Osteoblast (primary cell): ENCODE measurements at regions not wholly inside any gene's neighbourhood (a gene's known extent, or its start where the extent isn't known, plus 50 kb on each side); places are given as distances from the start of the nearest gene placed in this dataset.
"Not testable (repeated sequence)": the region's sequence is repeated elsewhere in the genome, so short reads cannot be mapped to it uniquely, and the experiment has no call there.

Experiments used
- DNase-seq: peaks from one replicate; pipeline ENCODE4 v3.0.0; 2011; ENCODE audit warnings: low spot score, mixed read lengths; ENCODE audit not compliant: insufficient read length; ENCODE audit errors: missing footprints
- H2AFZ ChIP-seq: 2 replicates; pipeline ENCODE4 v1.6.0; 2011; ENCODE audit warnings: mild to moderate bottlenecking, low read length
- H3K27ac ChIP-seq: 2 replicates; pipeline ENCODE4 v1.5.1; 2011; ENCODE audit warnings: mild to moderate bottlenecking, low read depth, low read length, moderate library complexity
- H3K27me3 ChIP-seq: 2 replicates; pipeline ENCODE4 v1.6.0; 2012; ENCODE audit warnings: mild to moderate bottlenecking, control low read depth, inconsistent platforms, low read length, moderate library complexity; ENCODE audit not compliant: insufficient read depth
- H3K36me3 ChIP-seq: 2 replicates; pipeline ENCODE4 v1.5.1; 2011; ENCODE audit warnings: mild to moderate bottlenecking, low read length, control low read depth, moderate library complexity; ENCODE audit not compliant: insufficient read depth
- H3K4me1 ChIP-seq: 2 replicates; pipeline ENCODE4 v1.5.1; 2011; ENCODE audit warnings: mild to moderate bottlenecking, low read length, control low read depth, moderate library complexity; ENCODE audit not compliant: insufficient read depth
- H3K4me2 ChIP-seq: 2 replicates; pipeline ENCODE4 v1.6.0; 2011; ENCODE audit warnings: mild to moderate bottlenecking, low read length; ENCODE audit not compliant: insufficient read depth
- H3K4me3 ChIP-seq: fragments of 200-600 bp; sonication (generic); 3 replicates; pipeline ENCODE4 v1.5.1; 2012; ENCODE audit warnings: mild to moderate bottlenecking, low read length, inconsistent platforms; ENCODE audit not compliant: insufficient read depth
- H3K79me2 ChIP-seq: 2 replicates; pipeline ENCODE4 v1.6.0; 2012; ENCODE audit warnings: mild to moderate bottlenecking, low read length, control low read depth, inconsistent platforms; ENCODE audit not compliant: insufficient read depth
- H3K9me3 ChIP-seq: 2 replicates; pipeline ENCODE4 v1.5.1; 2011; ENCODE audit warnings: low read depth, low read length, control low read depth
- H4K20me1 ChIP-seq: 2 replicates; pipeline ENCODE4 v1.6.0; 2012; ENCODE audit warnings: mild to moderate bottlenecking, low read length, control low read depth; ENCODE audit not compliant: insufficient read depth
- TF ChIP-seq, protein P1 (sequence below): IDR thresholded peaks from 2 replicates; pipeline ENCODE4 v1.5.1; 2011; ENCODE audit warnings: mild to moderate bottlenecking, low read depth, low read length, moderate library complexity; ENCODE audit errors: extremely low read depth

- Histone ChIP-seq H3K9me3 (no peaks in the 10 kb centered on the region), H4K20me1 (no peaks in the 10 kb centered on the region), H3K36me3 (no peaks in the 10 kb centered on the region), H3K4me1 (no peaks in the 10 kb centered on the region), H2AFZ (no peak overlapping the region), H3K79me2 (no peaks in the 10 kb centered on the region), H3K4me2 (no peak overlapping the region), H3K27me3 (no peaks in the 10 kb centered on the region), H3K27ac (no peak overlapping the region), H3K4me3 (no peak overlapping the region)
- TF ChIP-seq, protein P1, sequence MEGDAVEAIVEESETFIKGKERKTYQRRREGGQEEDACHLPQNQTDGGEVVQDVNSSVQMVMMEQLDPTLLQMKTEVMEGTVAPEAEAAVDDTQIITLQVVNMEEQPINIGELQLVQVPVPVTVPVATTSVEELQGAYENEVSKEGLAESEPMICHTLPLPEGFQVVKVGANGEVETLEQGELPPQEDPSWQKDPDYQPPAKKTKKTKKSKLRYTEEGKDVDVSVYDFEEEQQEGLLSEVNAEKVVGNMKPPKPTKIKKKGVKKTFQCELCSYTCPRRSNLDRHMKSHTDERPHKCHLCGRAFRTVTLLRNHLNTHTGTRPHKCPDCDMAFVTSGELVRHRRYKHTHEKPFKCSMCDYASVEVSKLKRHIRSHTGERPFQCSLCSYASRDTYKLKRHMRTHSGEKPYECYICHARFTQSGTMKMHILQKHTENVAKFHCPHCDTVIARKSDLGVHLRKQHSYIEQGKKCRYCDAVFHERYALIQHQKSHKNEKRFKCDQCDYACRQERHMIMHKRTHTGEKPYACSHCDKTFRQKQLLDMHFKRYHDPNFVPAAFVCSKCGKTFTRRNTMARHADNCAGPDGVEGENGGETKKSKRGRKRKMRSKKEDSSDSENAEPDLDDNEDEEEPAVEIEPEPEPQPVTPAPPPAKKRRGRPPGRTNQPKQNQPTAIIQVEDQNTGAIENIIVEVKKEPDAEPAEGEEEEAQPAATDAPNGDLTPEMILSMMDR: no peak
- DNase-seq: no peak
These were observed 306.3 kb downstream of the FZD1 start for GRCh38 chr7:91570560-91570959.

DNA sequence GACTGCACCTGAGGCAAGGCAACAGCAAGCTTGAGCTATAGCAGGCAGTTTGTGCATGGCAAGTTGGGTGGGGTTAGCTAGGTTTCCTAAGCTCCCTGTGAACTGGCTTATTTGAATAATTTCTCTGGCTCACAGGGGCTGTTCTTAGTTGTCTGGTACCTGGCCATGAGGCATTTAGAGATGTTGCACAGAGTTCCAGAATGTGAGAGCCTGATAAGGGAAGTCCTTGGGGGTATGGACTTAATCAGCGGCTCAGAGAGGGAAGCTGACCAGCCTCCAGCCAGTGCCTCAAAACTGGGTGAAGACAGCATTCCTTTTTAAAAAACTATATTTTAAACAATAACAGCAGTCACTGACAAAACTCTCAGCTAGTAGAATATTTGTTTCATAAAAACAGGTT is 307.4 kb downstream of the FZD1 start:
- H3K4me1 ChIP-seq: no peaks in the 10 kb centered on the region
- no peak overlapping the region for H3K27ac ChIP-seq

GRCh38 chr7:91573405-91573804 is 307.1 kb downstream of the MTERF1 start:
- H3K4me1 ChIP-seq: no peaks in the 10 kb centered on the region
- no peak overlapping the region for H3K27ac ChIP-seq
- H3K4me2 ChIP-seq: no peak overlapping the region
- no peaks in the 10 kb centered on the region for H3K36me3 ChIP-seq
- no peak overlapping the region for H3K4me3 ChIP-seq
- TF ChIP-seq, protein P1: no peak
- H3K27me3 ChIP-seq: no peaks in the 10 kb centered on the region
- no peak overlapping the region for H2AFZ ChIP-seq
- H3K9me3 ChIP-seq: no peaks in the 10 kb centered on the region
- H3K79me2 ChIP-seq: no peaks in the 10 kb centered on the region
- H4K20me1 ChIP-seq: no peaks in the 10 kb centered on the region
- DNase-seq: no peak

More for the DNA sequence above, 307.4 kb downstream of the FZD1 start:
- Histone ChIP-seq H3K79me2 (no peaks in the 10 kb centered on the region), H3K27me3 (no peaks in the 10 kb centered on the region), H3K9me3 (no peaks in the 10 kb centered on the region), H2AFZ (no peak overlapping the region), H3K4me2 (no peak overlapping the region), H3K36me3 (no peaks in the 10 kb centered on the region), H3K4me3 (no peak overlapping the region), H4K20me1 (no peaks in the 10 kb centered on the region)
- DNase-seq: no peak
- TF ChIP-seq, protein P1: no peak

DNA sequence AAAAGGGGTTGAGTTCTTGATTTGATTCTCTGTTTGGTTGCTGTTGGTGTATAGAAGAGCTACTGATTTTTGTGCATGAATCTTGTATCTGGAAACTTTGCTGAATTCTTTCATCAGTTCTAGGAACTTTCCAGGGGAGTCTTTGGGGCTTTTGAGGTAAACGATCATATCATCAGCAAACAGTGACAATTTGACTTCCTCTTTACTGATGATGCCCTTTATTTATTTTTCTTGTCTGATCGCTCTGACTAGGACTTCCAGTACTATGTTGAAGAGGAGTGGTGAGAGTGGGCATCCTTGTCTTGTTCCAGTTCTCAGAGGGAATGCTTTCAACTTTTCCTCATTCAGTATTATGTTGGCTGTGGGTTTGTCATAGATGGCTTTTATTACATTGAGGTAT is 304.0 kb downstream of the MTERF1 start:
- H2AFZ ChIP-seq, H3K4me3 ChIP-seq, H3K27ac ChIP-seq, H4K20me1 ChIP-seq, H3K27me3 ChIP-seq, H3K9me3 ChIP-seq, H3K36me3 ChIP-seq, DNase-seq, H3K4me1 ChIP-seq, H3K4me2 ChIP-seq, H3K79me2 ChIP-seq: not testable (repeated sequence)
